Neural progenitor cell (in vitro differentiated cells): ENCODE measurements at regions not wholly inside any gene's neighbourhood (a gene's known extent, or its start where the extent isn't known, plus 50 kb on each side); places are given as distances from the start of the nearest gene placed in this dataset.

ENCODE experiments used
- DNase-seq: peaks from one replicate; pipeline ENCODE4 v3.0.0-alpha.2; 2016; ENCODE audit warnings: low spot score
- H2AFZ ChIP-seq: fragments of 200-600 bp; sonication (generic); replicated peaks from 2 replicates; pipeline ENCODE4 v1.6.1; 2016; ENCODE audit warnings: antibody characterized with exemption
- H3F3A ChIP-seq: fragments of 200-600 bp; sonication (generic); 2 replicates; pipeline ENCODE4 v1.6.1; 2016; ENCODE audit warnings: antibody characterized with exemption, low read depth
- H3K27ac ChIP-seq: fragments of 200-600 bp; sonication (generic); 2 replicates; pipeline ENCODE4 v1.5.1; 2016; ENCODE audit warnings: mild to moderate bottlenecking
- H3K27me3 ChIP-seq: fragments of 200-600 bp; sonication (generic); 2 replicates; pipeline ENCODE4 v1.6.1; 2016; ENCODE audit warnings: mild to moderate bottlenecking, moderate library complexity
- H3K36me3 ChIP-seq: fragments of 200-600 bp; sonication (generic); 2 replicates; pipeline ENCODE4 v1.5.1; 2016
- H3K4me1 ChIP-seq: fragments of 200-600 bp; sonication (generic); 2 replicates; pipeline ENCODE4 v1.6.1; 2016; ENCODE audit warnings: mixed run types
- H3K4me2 ChIP-seq: fragments of 200-600 bp; sonication (generic); 2 replicates; pipeline ENCODE4 v1.6.1; 2016
- H3K4me3 ChIP-seq: fragments of 200-600 bp; sonication (generic); 2 replicates; pipeline ENCODE4 v1.5.1; 2016
- H3K79me2 ChIP-seq: fragments of 200-600 bp; sonication (generic); 2 replicates; pipeline ENCODE4 v1.6.1; 2016; ENCODE audit warnings: low read depth
- H3K9ac ChIP-seq: fragments of 200-600 bp; sonication (generic); 2 replicates; pipeline ENCODE4 v1.6.1; 2016
- H3K9me3 ChIP-seq: fragments of 200-600 bp; sonication (generic); 2 replicates; pipeline ENCODE4 v1.5.1; 2016; ENCODE audit warnings: low read depth
- H4K20me1 ChIP-seq: fragments of 200-600 bp; sonication (generic); 2 replicates; pipeline ENCODE4 v1.6.1; 2016; ENCODE audit warnings: low read depth
- H3K27ac Mint-ChIP-seq: 3 replicates; pipeline ENCODE4 v1.8.0; 2021; ENCODE audit warnings: mixed read lengths
- H3K27me3 Mint-ChIP-seq: 2 replicates; pipeline ENCODE4 v1.8.0; 2022; ENCODE audit warnings: low read depth, mild to moderate bottlenecking, inconsistent platforms, moderate library complexity, mixed read lengths; ENCODE audit not compliant: insufficient read depth
- H3K36me3 Mint-ChIP-seq: 3 replicates; pipeline ENCODE4 v1.8.0; 2021; ENCODE audit warnings: mixed read lengths
- H3K4me1 Mint-ChIP-seq: 3 replicates; pipeline ENCODE4 v1.8.0; 2021; ENCODE audit warnings: mixed read lengths
- H3K4me3 Mint-ChIP-seq: 3 replicates; pipeline ENCODE4 v1.8.0; 2021; ENCODE audit warnings: mild to moderate bottlenecking, moderate library complexity, mixed read lengths
- H3K9me3 Mint-ChIP-seq: 3 replicates; pipeline ENCODE4 v1.8.0; 2020; ENCODE audit warnings: mixed read lengths
- CTCF ChIP-seq: fragments of 200-600 bp; sonication (generic); IDR thresholded peaks from 2 replicates; pipeline ENCODE4 v1.5.1; 2017; ENCODE audit warnings: antibody characterized with exemption, mild to moderate bottlenecking
- EZH2 ChIP-seq: fragments of 200-600 bp; sonication (generic); IDR thresholded peaks from 2 replicates; pipeline ENCODE4 v1.6.1; 2017; ENCODE audit warnings: antibody characterized with exemption, mild to moderate bottlenecking, moderate library complexity
- EZH2phosphoT487 ChIP-seq: fragments of 200-600 bp; sonication (generic); IDR thresholded peaks from 2 replicates; pipeline ENCODE4 v1.6.1; 2017; ENCODE audit warnings: antibody characterized with exemption

- Histone ChIP-seq H3K9me3 (no peaks in the 10 kb centered on the region), H3K27me3 (no peaks in the 10 kb centered on the region), H3F3A (no peaks in the 10 kb centered on the region), H3K36me3 (no peaks in the 10 kb centered on the region), H3K4me2 (no peak overlapping the region), H3K9ac (no peak overlapping the region), H3K27ac (no peak overlapping the region), H3K79me2 (no peaks in the 10 kb centered on the region), H3K4me3 (no peak overlapping the region), H3K4me1 (no peaks in the 10 kb centered on the region), H2AFZ (no peak overlapping the region), H4K20me1 (no peaks in the 10 kb centered on the region)
- H3K27ac Mint-ChIP-seq, result no peak overlapping the region
- no peaks in the 10 kb centered on the region for H3K4me1 Mint-ChIP-seq
- no peak for DNase-seq
- TF ChIP-seq EZH2 (no peak), CTCF (no peak), EZH2phosphoT487 (no peak)
- H3K4me3 Mint-ChIP-seq, result no peak overlapping the region
- H3K9me3 Mint-ChIP-seq, result no peaks in the 10 kb centered on the region
- no peaks in the 10 kb centered on the region for H3K27me3 Mint-ChIP-seq
- no peaks in the 10 kb centered on the region for H3K36me3 Mint-ChIP-seq
Measured at GRCh38 chr21:25383545-25383944, 223.7 kb downstream of the MRPL39 start.

GRCh38 chr21:25381936-25382452 lies 225.3 kb downstream of the MRPL39 start:
- no peak overlapping the region for H3K4me3 ChIP-seq
- no peaks in the 10 kb centered on the region for H3K27me3 Mint-ChIP-seq
- H3K36me3 ChIP-seq, result no peaks in the 10 kb centered on the region
- H3K9me3 Mint-ChIP-seq, result peaks cover 3% of the 10 kb centered on the region
- H2AFZ ChIP-seq, result no peak overlapping the region
- H3K9ac ChIP-seq, result no peak overlapping the region
- no peaks in the 10 kb centered on the region for H4K20me1 ChIP-seq
- no peaks in the 10 kb centered on the region for H3K4me1 Mint-ChIP-seq
- no peaks in the 10 kb centered on the region for H3F3A ChIP-seq
- no peak overlapping the region for H3K4me3 Mint-ChIP-seq
- H3K4me1 ChIP-seq, result no peaks in the 10 kb centered on the region
- H3K27me3 ChIP-seq, result no peaks in the 10 kb centered on the region
- no peak for DNase-seq
- H3K4me2 ChIP-seq, result no peak overlapping the region
- peaks cover 7% of the 10 kb centered on the region for H3K9me3 ChIP-seq
- H3K79me2 ChIP-seq, result no peaks in the 10 kb centered on the region
- no peak overlapping the region for H3K27ac ChIP-seq
- no peaks in the 10 kb centered on the region for H3K36me3 Mint-ChIP-seq
- TF ChIP-seq CTCF (no peak), EZH2phosphoT487 (no peak)
- H3K27ac Mint-ChIP-seq, result no peak overlapping the region

- H3K4me3 ChIP-seq, result no peak overlapping the region
Measured at GRCh38 chr21:25375675-25376074, 231.6 kb downstream of the MRPL39 start.

More at GRCh38 chr21:25375675-25376074, 231.6 kb downstream of the MRPL39 start:
- Histone ChIP-seq H3F3A (peaks cover 4% of the 10 kb centered on the region), H2AFZ (no peak overlapping the region), H3K9me3 (peaks cover 7% of the 10 kb centered on the region), H3K9ac (no peak overlapping the region), H3K36me3 (no peaks in the 10 kb centered on the region), H3K4me2 (no peak overlapping the region), H3K4me1 (peaks cover 12% of the 10 kb centered on the region), H3K27me3 (no peaks in the 10 kb centered on the region), H3K79me2 (no peaks in the 10 kb centered on the region), H4K20me1 (no peaks in the 10 kb centered on the region), H3K27ac (no peak overlapping the region)
- no peak overlapping the region for H3K4me3 Mint-ChIP-seq
- TF ChIP-seq CTCF (no peak), EZH2 (no peak), EZH2phosphoT487 (no peak)
- H3K36me3 Mint-ChIP-seq, result no peaks in the 10 kb centered on the region
- no peak overlapping the region for H3K27ac Mint-ChIP-seq
- DNase-seq, result no peak
- H3K27me3 Mint-ChIP-seq, result no peaks in the 10 kb centered on the region
- peaks cover 3% of the 10 kb centered on the region for H3K9me3 Mint-ChIP-seq
- H3K4me1 Mint-ChIP-seq, result no peaks in the 10 kb centered on the region
